H9 (cell line): ENCODE measurements at regions not wholly inside any gene's neighbourhood (a gene's known extent, or its start where the extent isn't known, plus 50 kb on each side); places are given as distances from the start of the nearest gene placed in this dataset.

ENCODE experiments used
- DNase-seq: peaks from one replicate; pipeline ENCODE4 v3.0.0-alpha.2; 2017
- H2AFZ ChIP-seq: one replicate; pipeline ENCODE4 v1.6.1; 2013; ENCODE audit warnings: mild to moderate bottlenecking, low read length, control low read depth, moderate library complexity
- H2AK5ac ChIP-seq: 2 replicates; pipeline ENCODE4 v1.6.1; 2013; ENCODE audit warnings: low read length, control low read depth, mixed read lengths; ENCODE audit not compliant: insufficient read length
- H2BK120ac ChIP-seq: one replicate; pipeline ENCODE4 v1.6.1; 2013; ENCODE audit warnings: low read depth, mild to moderate bottlenecking, low read length, control low read depth, inconsistent platforms; ENCODE audit not compliant: poor library complexity, severe bottlenecking
- H2BK12ac ChIP-seq: 2 replicates; pipeline ENCODE4 v1.6.1; 2013; ENCODE audit warnings: low read length, control low read depth, mixed read lengths, low read depth; ENCODE audit not compliant: insufficient read length
- H2BK15ac ChIP-seq: 2 replicates; pipeline ENCODE4 v1.6.1; 2013; ENCODE audit warnings: low read depth, low read length, control low read depth
- H2BK20ac ChIP-seq: one replicate; pipeline ENCODE4 v1.6.1; 2013; ENCODE audit warnings: low read depth, mild to moderate bottlenecking, low read length, control low read depth, inconsistent platforms; ENCODE audit not compliant: poor library complexity, severe bottlenecking
- H2BK5ac ChIP-seq: 2 replicates; pipeline ENCODE4 v1.6.1; 2013; ENCODE audit warnings: low read length, control low read depth, mixed read lengths; ENCODE audit not compliant: insufficient read length
- H3K14ac ChIP-seq: 2 replicates; pipeline ENCODE4 v1.6.1; 2013; ENCODE audit warnings: low read length, control low read depth; ENCODE audit not compliant: insufficient read depth
- H3K18ac ChIP-seq: 2 replicates; pipeline ENCODE4 v1.6.1; 2013; ENCODE audit warnings: low read depth, mild to moderate bottlenecking, mixed read lengths, low read length, control low read depth; ENCODE audit not compliant: insufficient read length
- H3K23ac ChIP-seq: 2 replicates; pipeline ENCODE4 v1.6.1; 2013; ENCODE audit warnings: low read length, control low read depth, mixed read lengths, low read depth; ENCODE audit not compliant: insufficient read length
- H3K23me2 ChIP-seq: 2 replicates; pipeline ENCODE4 v1.6.1; 2013; ENCODE audit warnings: low read depth, mild to moderate bottlenecking, mixed read lengths, low read length, control low read depth; ENCODE audit not compliant: insufficient read length, poor library complexity, severe bottlenecking
- H3K27ac ChIP-seq: 2 replicates; pipeline ENCODE4 v1.5.1; 2013; ENCODE audit warnings: low read length, control low read depth, mixed read lengths, low read depth; ENCODE audit not compliant: insufficient read length
- H3K27me3 ChIP-seq: 2 replicates; pipeline ENCODE4 v1.6.1; 2013; ENCODE audit warnings: low read length, control low read depth, inconsistent platforms; ENCODE audit not compliant: insufficient read depth
- H3K4ac ChIP-seq: 2 replicates; pipeline ENCODE4 v1.6.1; 2013; ENCODE audit warnings: low read depth, mild to moderate bottlenecking, control low read depth, inconsistent platforms, low read length, moderate library complexity
- H3K4me1 ChIP-seq: 2 replicates; pipeline ENCODE4 v1.6.1; 2013; ENCODE audit warnings: low read length, control low read depth, inconsistent platforms; ENCODE audit not compliant: insufficient read depth
- H3K4me2 ChIP-seq: 2 replicates; pipeline ENCODE4 v1.6.1; 2013; ENCODE audit warnings: low read length, control low read depth, mixed read lengths; ENCODE audit not compliant: insufficient read length, insufficient read depth
- H3K56ac ChIP-seq: 2 replicates; pipeline ENCODE4 v1.6.1; 2013; ENCODE audit warnings: low read depth, mild to moderate bottlenecking, mixed read lengths, low read length, control low read depth; ENCODE audit not compliant: insufficient read length
- H3K79me1 ChIP-seq: 2 replicates; pipeline ENCODE4 v1.6.1; 2013; ENCODE audit warnings: low read depth, mild to moderate bottlenecking, moderate library complexity, low read length, control low read depth, inconsistent platforms; ENCODE audit not compliant: insufficient read depth, poor library complexity, severe bottlenecking
- H3K79me2 ChIP-seq: 2 replicates; pipeline ENCODE4 v1.6.1; 2013; ENCODE audit warnings: low read length, control low read depth, inconsistent platforms; ENCODE audit not compliant: insufficient read depth
- H3K9ac ChIP-seq: 2 replicates; pipeline ENCODE4 v1.6.1; 2013; ENCODE audit warnings: low read length, control low read depth, mixed read lengths; ENCODE audit not compliant: insufficient read length; ENCODE audit errors: extremely low read depth
- H3K9me3 ChIP-seq: one replicate; pipeline ENCODE4 v1.6.1; 2013; ENCODE audit warnings: low read depth, low read length, inconsistent platforms; ENCODE audit not compliant: control insufficient read depth
- H3T11ph ChIP-seq: one replicate; pipeline ENCODE4 v1.6.1; 2013; ENCODE audit warnings: mild to moderate bottlenecking, low read length, control low read depth, inconsistent platforms
- H4K20me1 ChIP-seq: one replicate; pipeline ENCODE4 v1.6.1; 2013; ENCODE audit not compliant: control insufficient read depth, insufficient read length, insufficient read depth
- H4K5ac ChIP-seq: 2 replicates; pipeline ENCODE4 v1.6.1; 2013; ENCODE audit warnings: low read depth, mild to moderate bottlenecking, mixed read lengths, low read length, control low read depth; ENCODE audit not compliant: insufficient read length
- H4K8ac ChIP-seq: replicated peaks from 2 replicates; pipeline ENCODE4 v1.6.1; 2013; ENCODE audit warnings: low read length, control low read depth, mixed read lengths, low read depth; ENCODE audit not compliant: insufficient read length
- H4K91ac ChIP-seq: 2 replicates; pipeline ENCODE4 v1.6.1; 2013; ENCODE audit warnings: low read depth, mild to moderate bottlenecking, moderate library complexity, mixed read lengths, low read length, control low read depth; ENCODE audit not compliant: insufficient read length
- H3K27ac Mint-ChIP-seq, 3 experiments: 2 replicates in 2 of 3; 3 replicates in 1 of 3; pipeline ENCODE4 v1.8.0; 2020 to 2021; ENCODE audit warnings: mixed read lengths in 3 of 3, mild to moderate bottlenecking in 1 of 3, moderate library complexity in 1 of 3
- H3K27me3 Mint-ChIP-seq: 2 replicates; pipeline ENCODE4 v1.8.0; 2021; ENCODE audit warnings: low read depth, mild to moderate bottlenecking, moderate library complexity, mixed read lengths
- H3K36me3 Mint-ChIP-seq, 3 experiments: 2 replicates in 2 of 3; 3 replicates in 1 of 3; pipeline ENCODE4 v1.8.0; 2020 to 2021; ENCODE audit warnings: low read depth in 3 of 3, mixed read lengths in 3 of 3; ENCODE audit not compliant: insufficient read depth in 1 of 3
- H3K4me1 Mint-ChIP-seq, 2 experiments: 2 replicates each; pipeline ENCODE4 v1.8.0; 2020; ENCODE audit warnings: mixed read lengths in 2 of 2
- H3K4me3 Mint-ChIP-seq, 2 experiments: 2 replicates in 1 of 2; 3 replicates in 1 of 2; pipeline ENCODE4 v1.8.0; 2020 to 2021; ENCODE audit warnings: mild to moderate bottlenecking in 2 of 2, mixed read lengths in 2 of 2, moderate library complexity in 1 of 2
- H3K9me3 Mint-ChIP-seq, 2 experiments: 2 replicates in 1 of 2; 3 replicates in 1 of 2; pipeline ENCODE4 v1.8.0; 2020; ENCODE audit warnings: mild to moderate bottlenecking in 2 of 2, mixed read lengths in 2 of 2, moderate library complexity in 1 of 2
- WGBS: extraction: QIAGEN DNeasy Blood & Tissue Kit; methylation state at CpG from one replicate; pipeline ENCODE4 v1.1.7; 2013; ENCODE audit warnings: missing lambda C conversion rate, low lambda C conversion rate, mixed read lengths; ENCODE audit not compliant: insufficient read length; ENCODE audit errors: extremely low coverage; 5-methylcytosine and 5-hydroxymethylcytosine counted together
- TF ChIP-seq, protein P1 (sequence below): fragments of 200-600 bp; sonication (generic); conservative IDR thresholded peaks from 3 replicates; pipeline ENCODE4 v1.8.0; 2021; ENCODE audit warnings: antibody characterized with exemption, mild to moderate bottlenecking

DNA sequence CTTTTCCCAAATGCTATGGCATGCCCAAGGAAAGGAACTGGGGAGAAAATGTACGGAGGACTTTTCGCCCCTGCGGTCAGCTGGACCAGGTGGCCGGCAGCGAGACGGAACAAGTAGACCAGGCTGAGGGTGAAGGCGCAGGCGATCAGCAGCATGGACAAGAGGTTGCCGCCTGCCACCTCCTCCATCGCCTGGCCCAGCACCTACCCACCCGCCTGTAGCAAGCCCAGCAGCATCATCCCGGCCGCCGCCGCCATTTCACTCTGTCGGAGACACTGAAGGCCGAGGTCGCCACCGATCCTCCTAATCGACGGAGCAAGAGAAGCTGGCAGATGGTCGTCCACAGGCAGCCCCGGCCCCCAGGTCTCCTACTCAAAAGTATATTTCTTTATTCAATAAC, 1046.3 kb upstream of the GBE1 start:
- H3K27me3 Mint-ChIP-seq = no peaks in the 10 kb centered on the region

More for the DNA sequence above, 1046.3 kb upstream of the GBE1 start:
- Histone ChIP-seq H3K9me3 (no peaks in the 10 kb centered on the region), H3K23me2 (no peaks in the 10 kb centered on the region), H2AK5ac (no peak overlapping the region), H3K56ac (no peak overlapping the region), H4K91ac (no peak overlapping the region), H3T11ph (no peak overlapping the region), H4K5ac (no peak overlapping the region), H2BK5ac (no peak overlapping the region), H3K9ac (no peak overlapping the region), H3K18ac (no peak overlapping the region), H3K4me2 (no peak overlapping the region), H2BK120ac (no peak overlapping the region), H2BK12ac (no peak overlapping the region), H2AFZ (no peak overlapping the region), H2BK15ac (no peak overlapping the region), H3K23ac (no peak overlapping the region), H4K8ac (no peak overlapping the region), H3K79me2 (no peaks in the 10 kb centered on the region), H3K79me1 (no peaks in the 10 kb centered on the region), H2BK20ac (no peak overlapping the region), H4K20me1 (no peaks in the 10 kb centered on the region), H3K27me3 (no peaks in the 10 kb centered on the region), H3K4me1 (no peaks in the 10 kb centered on the region), H3K14ac (no peak overlapping the region), H3K27ac (no peak overlapping the region), H3K4ac (no peak overlapping the region)
- Mint-ChIP-seq H3K27ac (no peak overlapping the region), H3K4me3 (no peak overlapping the region), H3K36me3 (peaks cover 0 to 6% (median 0%) of the 10 kb centered on the region in 3 experiments; a peak in 2 of 7 replicates), H3K4me1 (peaks cover 0 to 3% of the 10 kb centered on the region in 2 experiments; a peak in 1 of 4 replicates), H3K9me3 (peaks cover 3 to 4% of the 10 kb centered on the region in 2 experiments; a peak in 2 of 5 replicates)
- DNase-seq = no peak
- WGBS = no CpG with 5 or more reads among the region's 23 CpGs
- TF ChIP-seq, protein P1, sequence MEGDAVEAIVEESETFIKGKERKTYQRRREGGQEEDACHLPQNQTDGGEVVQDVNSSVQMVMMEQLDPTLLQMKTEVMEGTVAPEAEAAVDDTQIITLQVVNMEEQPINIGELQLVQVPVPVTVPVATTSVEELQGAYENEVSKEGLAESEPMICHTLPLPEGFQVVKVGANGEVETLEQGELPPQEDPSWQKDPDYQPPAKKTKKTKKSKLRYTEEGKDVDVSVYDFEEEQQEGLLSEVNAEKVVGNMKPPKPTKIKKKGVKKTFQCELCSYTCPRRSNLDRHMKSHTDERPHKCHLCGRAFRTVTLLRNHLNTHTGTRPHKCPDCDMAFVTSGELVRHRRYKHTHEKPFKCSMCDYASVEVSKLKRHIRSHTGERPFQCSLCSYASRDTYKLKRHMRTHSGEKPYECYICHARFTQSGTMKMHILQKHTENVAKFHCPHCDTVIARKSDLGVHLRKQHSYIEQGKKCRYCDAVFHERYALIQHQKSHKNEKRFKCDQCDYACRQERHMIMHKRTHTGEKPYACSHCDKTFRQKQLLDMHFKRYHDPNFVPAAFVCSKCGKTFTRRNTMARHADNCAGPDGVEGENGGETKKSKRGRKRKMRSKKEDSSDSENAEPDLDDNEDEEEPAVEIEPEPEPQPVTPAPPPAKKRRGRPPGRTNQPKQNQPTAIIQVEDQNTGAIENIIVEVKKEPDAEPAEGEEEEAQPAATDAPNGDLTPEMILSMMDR = no peak
